ENCODE measurements at regions not wholly inside any gene's neighbourhood (a gene's known extent, or its start where the extent isn't known, plus 50 kb on each side); places are given as distances from the start of the nearest gene placed in this dataset.
"Not testable (repeated sequence)": the region's sequence is repeated elsewhere in the genome, so short reads cannot be mapped to it uniquely, and the experiment has no call there.

DNA sequence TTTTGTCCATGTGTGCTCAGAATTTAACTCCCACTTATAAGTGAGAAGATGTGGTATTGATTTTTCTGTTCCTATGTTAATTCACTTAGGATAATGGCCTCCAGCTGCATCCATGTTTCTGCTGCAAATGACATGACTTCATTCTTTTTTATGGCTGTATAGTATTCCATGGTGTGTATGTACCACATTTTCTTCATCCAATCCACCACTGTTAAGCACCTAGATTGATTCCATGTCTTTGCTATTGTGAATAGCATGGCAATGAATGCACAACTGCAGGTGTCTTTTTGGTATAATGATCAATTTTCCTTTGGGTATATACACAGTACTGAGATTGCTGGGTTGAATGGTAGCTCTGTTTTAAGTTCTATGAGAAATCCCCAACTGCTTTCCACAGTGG, 657.7 kb downstream of the ETNK1 start:
- H3K27me3 Mint-ChIP-seq (ENCODE audit: insufficient read depth, low read depth, poor library complexity), result no peaks in the 10 kb centered on the region
- no peak overlapping the region for H3K27ac ChIP-seq (ENCODE audit: low read depth)
- H4K20me1 ChIP-seq (replicated peaks; ENCODE audit: insufficient read depth), result no peaks in the 10 kb centered on the region
- no peak overlapping the region for H3K4me2 ChIP-seq
- ATAC-seq, result no peak
- H3K36me3 Mint-ChIP-seq (ENCODE audit: low read depth), result no peaks in the 10 kb centered on the region
- H3K27ac Mint-ChIP-seq, result no peak overlapping the region
- DNase-seq (ENCODE audit: low spot score), result no peak
- H3F3A ChIP-seq (replicated peaks; ENCODE audit: low read depth), result no peaks in the 10 kb centered on the region
- H3K4me3 ChIP-seq, result no peak overlapping the region
- no peak overlapping the region for H3K4me3 Mint-ChIP-seq
- H2AFZ ChIP-seq, result no peak overlapping the region
- H3K9me3 Mint-ChIP-seq, result peaks cover 8% of the 10 kb centered on the region
- no peaks in the 10 kb centered on the region for H3K4me1 Mint-ChIP-seq
- H3K9me2 ChIP-seq (ENCODE audit: insufficient read depth), result no peaks in the 10 kb centered on the region
- no peaks in the 10 kb centered on the region for H3K27me3 ChIP-seq (ENCODE audit: insufficient read depth)
- H3K36me3 ChIP-seq (ENCODE audit: insufficient read depth), result no peaks in the 10 kb centered on the region
- TF ChIP-seq, protein P1, sequence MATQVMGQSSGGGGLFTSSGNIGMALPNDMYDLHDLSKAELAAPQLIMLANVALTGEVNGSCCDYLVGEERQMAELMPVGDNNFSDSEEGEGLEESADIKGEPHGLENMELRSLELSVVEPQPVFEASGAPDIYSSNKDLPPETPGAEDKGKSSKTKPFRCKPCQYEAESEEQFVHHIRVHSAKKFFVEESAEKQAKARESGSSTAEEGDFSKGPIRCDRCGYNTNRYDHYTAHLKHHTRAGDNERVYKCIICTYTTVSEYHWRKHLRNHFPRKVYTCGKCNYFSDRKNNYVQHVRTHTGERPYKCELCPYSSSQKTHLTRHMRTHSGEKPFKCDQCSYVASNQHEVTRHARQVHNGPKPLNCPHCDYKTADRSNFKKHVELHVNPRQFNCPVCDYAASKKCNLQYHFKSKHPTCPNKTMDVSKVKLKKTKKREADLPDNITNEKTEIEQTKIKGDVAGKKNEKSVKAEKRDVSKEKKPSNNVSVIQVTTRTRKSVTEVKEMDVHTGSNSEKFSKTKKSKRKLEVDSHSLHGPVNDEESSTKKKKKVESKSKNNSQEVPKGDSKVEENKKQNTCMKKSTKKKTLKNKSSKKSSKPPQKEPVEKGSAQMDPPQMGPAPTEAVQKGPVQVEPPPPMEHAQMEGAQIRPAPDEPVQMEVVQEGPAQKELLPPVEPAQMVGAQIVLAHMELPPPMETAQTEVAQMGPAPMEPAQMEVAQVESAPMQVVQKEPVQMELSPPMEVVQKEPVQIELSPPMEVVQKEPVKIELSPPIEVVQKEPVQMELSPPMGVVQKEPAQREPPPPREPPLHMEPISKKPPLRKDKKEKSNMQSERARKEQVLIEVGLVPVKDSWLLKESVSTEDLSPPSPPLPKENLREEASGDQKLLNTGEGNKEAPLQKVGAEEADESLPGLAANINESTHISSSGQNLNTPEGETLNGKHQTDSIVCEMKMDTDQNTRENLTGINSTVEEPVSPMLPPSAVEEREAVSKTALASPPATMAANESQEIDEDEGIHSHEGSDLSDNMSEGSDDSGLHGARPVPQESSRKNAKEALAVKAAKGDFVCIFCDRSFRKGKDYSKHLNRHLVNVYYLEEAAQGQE (IDR thresholded peaks at IDR 0.05; ENCODE audit: unreplicated experiment), result no peak
- no peak for TF ChIP-seq EZH2 (IDR thresholded peaks at IDR 0.05; ENCODE audit: low read depth, unreplicated experiment)
- no peaks in the 10 kb centered on the region for H3K79me2 ChIP-seq (replicated peaks; ENCODE audit: insufficient read depth)
- H3K4me1 ChIP-seq (ENCODE audit: insufficient read depth), result no peaks in the 10 kb centered on the region

DNA sequence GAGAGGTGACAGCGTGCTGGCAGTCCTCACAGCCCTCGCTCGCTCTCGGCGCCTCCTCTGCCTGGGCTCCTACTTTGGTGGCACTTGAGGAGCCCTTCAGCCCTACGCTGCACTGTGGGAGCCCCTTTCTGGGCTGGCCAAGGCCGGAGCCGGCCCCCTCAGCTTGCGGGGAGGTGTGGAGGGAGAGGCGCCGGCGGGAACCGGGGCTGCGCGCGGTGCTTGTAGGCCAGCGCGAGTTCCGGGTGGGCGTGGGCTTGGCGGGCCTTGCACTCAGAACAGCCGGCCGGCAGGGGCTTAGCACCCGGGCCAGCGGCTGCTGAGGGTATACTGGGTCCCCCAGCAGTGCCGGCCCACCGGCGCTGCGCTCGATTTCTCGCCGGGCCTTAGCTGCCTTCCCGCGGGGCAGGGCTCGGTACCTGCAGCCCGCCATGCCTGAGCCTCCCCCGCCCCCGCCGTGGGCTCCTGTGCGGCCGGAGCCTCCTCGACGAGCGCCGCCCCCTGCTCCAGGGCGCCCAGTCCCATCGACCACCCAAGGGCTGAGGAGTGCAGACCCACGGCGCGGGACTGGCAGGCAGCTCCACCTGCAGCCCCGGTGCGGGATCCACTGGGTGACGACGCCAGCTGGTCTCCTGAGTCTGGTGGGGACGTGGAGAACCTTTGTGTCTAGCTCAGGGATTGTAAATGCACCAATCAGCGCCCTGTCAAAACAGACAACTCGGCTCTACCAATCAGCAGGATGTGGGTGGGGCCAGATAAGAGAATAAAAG, 661.0 kb downstream of the ETNK1 start:
- H3K9me2 ChIP-seq (ENCODE audit: insufficient read depth); H3K4me2 ChIP-seq; H3K4me1 Mint-ChIP-seq; H3K4me3 ChIP-seq; H2AFZ ChIP-seq; H3K36me3 Mint-ChIP-seq (ENCODE audit: low read depth); H3K36me3 ChIP-seq (ENCODE audit: insufficient read depth); H3K9me3 Mint-ChIP-seq; H3K27me3 ChIP-seq (ENCODE audit: insufficient read depth); H3F3A ChIP-seq (replicated peaks; ENCODE audit: low read depth); H3K27ac Mint-ChIP-seq; H3K79me2 ChIP-seq (replicated peaks; ENCODE audit: insufficient read depth); H3K4me3 Mint-ChIP-seq; H3K27me3 Mint-ChIP-seq (ENCODE audit: insufficient read depth, low read depth, poor library complexity); H3K27ac ChIP-seq (ENCODE audit: low read depth); H4K20me1 ChIP-seq (replicated peaks; ENCODE audit: insufficient read depth); H3K4me1 ChIP-seq (ENCODE audit: insufficient read depth); ATAC-seq: not testable (repeated sequence)
- DNase-seq (ENCODE audit: low spot score), result peak; percentile 1

DNA sequence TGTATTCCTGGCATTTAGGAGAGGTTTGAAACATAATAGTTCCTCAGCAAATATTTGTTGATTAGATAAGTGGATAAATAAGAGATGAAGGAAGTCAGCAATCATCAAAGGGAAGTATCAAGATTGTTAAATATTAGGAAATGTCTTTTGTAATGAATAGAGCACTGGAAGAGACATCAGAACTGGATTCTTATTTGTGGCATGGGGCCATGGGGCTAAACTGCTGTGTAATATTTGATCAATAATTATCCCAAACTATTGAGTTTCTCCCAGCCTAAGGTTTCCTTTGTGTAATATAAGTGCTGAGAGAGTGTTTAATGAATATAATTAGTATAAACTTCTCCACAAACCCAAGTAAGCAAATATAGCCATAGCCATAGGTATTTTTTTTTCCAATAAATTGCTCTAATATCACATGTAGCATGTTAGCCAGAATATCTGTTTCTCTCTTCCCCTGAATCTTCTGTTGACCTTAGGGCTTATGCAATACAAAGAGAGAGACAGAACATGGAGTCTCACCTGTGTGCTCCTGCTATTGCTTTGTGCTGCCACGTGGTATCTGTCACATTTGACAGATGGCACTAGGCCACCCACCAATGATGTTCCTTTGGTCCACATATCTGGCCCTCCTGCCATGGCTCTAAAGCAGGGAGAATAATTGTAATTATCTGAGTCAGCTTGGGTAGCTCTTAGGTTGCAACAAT, 658.7 kb downstream of the SOX5 start:
- no peaks in the 10 kb centered on the region for H3K4me1 Mint-ChIP-seq
- ATAC-seq (no peak), DNase-seq (ENCODE audit: low spot score) (no peak)
- Histone ChIP-seq H3F3A (replicated peaks; ENCODE audit: low read depth) (no peaks in the 10 kb centered on the region), H3K9me2 (ENCODE audit: insufficient read depth) (no peaks in the 10 kb centered on the region), H3K4me3 (no peak overlapping the region), H3K36me3 (ENCODE audit: insufficient read depth) (no peaks in the 10 kb centered on the region), H3K27me3 (ENCODE audit: insufficient read depth) (no peaks in the 10 kb centered on the region), H4K20me1 (replicated peaks; ENCODE audit: insufficient read depth) (no peaks in the 10 kb centered on the region), H3K4me2 (no peak overlapping the region), H3K4me1 (ENCODE audit: insufficient read depth) (no peaks in the 10 kb centered on the region), H3K27ac (ENCODE audit: low read depth) (no peak overlapping the region), H2AFZ (no peak overlapping the region), H3K79me2 (replicated peaks; ENCODE audit: insufficient read depth) (no peaks in the 10 kb centered on the region)
- H3K4me3 Mint-ChIP-seq, result no peak overlapping the region
- H3K9me3 Mint-ChIP-seq, result peaks cover 5% of the 10 kb centered on the region; the same call in 2 of the 3 replicates
- no peak overlapping the region for H3K27ac Mint-ChIP-seq
- H3K36me3 Mint-ChIP-seq (ENCODE audit: low read depth), result no peaks in the 10 kb centered on the region
- H3K27me3 Mint-ChIP-seq (ENCODE audit: insufficient read depth, low read depth, poor library complexity), result no peaks in the 10 kb centered on the region
- TF ChIP-seq EZH2phosphoT487 (IDR thresholded peaks at IDR 0.05; ENCODE audit: unreplicated experiment) (no peak), CREB1 (CRISPR knock-in tag; IDR thresholded peaks at IDR 0.05; ENCODE audit: low read depth) (no peak), JUNB (IDR thresholded peaks at IDR 0.05; ENCODE audit: unreplicated experiment) (no peak), EZH2 (IDR thresholded peaks at IDR 0.05; ENCODE audit: low read depth, unreplicated experiment) (no peak), STAT1 (IDR thresholded peaks at IDR 0.05; ENCODE audit: unreplicated experiment) (no peak), ZNF114 (CRISPR knock-in tag; IDR thresholded peaks at IDR 0.05) (no peak), POLR2AphosphoS5 (IDR thresholded peaks at IDR 0.05; ENCODE audit: low read depth) (no peak)
- TF ChIP-seq, protein P2, sequence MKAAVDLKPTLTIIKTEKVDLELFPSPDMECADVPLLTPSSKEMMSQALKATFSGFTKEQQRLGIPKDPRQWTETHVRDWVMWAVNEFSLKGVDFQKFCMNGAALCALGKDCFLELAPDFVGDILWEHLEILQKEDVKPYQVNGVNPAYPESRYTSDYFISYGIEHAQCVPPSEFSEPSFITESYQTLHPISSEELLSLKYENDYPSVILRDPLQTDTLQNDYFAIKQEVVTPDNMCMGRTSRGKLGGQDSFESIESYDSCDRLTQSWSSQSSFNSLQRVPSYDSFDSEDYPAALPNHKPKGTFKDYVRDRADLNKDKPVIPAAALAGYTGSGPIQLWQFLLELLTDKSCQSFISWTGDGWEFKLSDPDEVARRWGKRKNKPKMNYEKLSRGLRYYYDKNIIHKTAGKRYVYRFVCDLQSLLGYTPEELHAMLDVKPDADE (IDR thresholded peaks at IDR 0.05), result no peak

Measured in GM23338 (cell line).